HCT116 (cell line): ENCODE measurements at regions not wholly inside any gene's neighbourhood (a gene's known extent, or its start where the extent isn't known, plus 50 kb on each side); places are given as distances from the start of the nearest gene placed in this dataset.

Experiments
- ATAC-seq: fragments of 200-7000 bp; cut with Tn5 transposase; 2 replicates; pipeline ENCODE4 v1.9.1; 2020; ENCODE audit warnings: mild to moderate bottlenecking, moderate library complexity
- BruUV-seq: library from RNA; stranded (reverse); fragments of 400-500 nt; replicated peaks from 2 replicates; lab custom pipeline; 2021; lab: Mats Ljungman, UMichigan
- CTCF ChIA-PET: fragments of 300-600 bp; sonication (Branson Sonifier 250); formaldehyde crosslinking; loops from one replicate; lab custom pipeline; 2021; ENCODE audit warnings: antibody characterized with exemption; lab: Charles Lee
- POLR2A ChIA-PET: fragments of 300-600, 350-600 bp; sonication (Branson Sonifier 250); formaldehyde crosslinking; loops from one replicate; lab custom pipeline; 2021; ENCODE audit warnings: antibody characterized with exemption; lab: Charles Lee
- RAD21 ChIA-PET, 2 experiments: fragments of 300-600 bp; sonication (Branson Sonifier 250); formaldehyde crosslinking; loops; one replicate each; lab custom pipeline; 2023; ENCODE audit warnings: low total read pairs in 2 of 2; ENCODE audit not compliant: uncharacterized antibody in 2 of 2, unreplicated experiment in 2 of 2, low non-redundant PET in 1 of 2; lab: Charles Lee
- DNase-seq: peaks from one replicate; pipeline ENCODE4 v3.0.0-alpha.2; 2010; ENCODE audit warnings: low read depth, low spot score
- H2AFZ ChIP-seq: fragments of 200-600 bp; shearing (Covaris generic), sonication (generic); 2 replicates; pipeline ENCODE4 v1.6.1; 2017; ENCODE audit warnings: low read depth, mixed run types, mixed read lengths, antibody characterized with exemption, low read length; ENCODE audit not compliant: poor library complexity, severe bottlenecking
- H3K27ac ChIP-seq: 2 replicates; pipeline ENCODE4 v1.5.1; 2012; ENCODE audit warnings: low read depth, low read length
- H3K27me3 ChIP-seq: fragments of 200-600 bp; sonication (generic); 2 replicates; pipeline ENCODE4 v1.6.1; 2016; ENCODE audit warnings: mixed run types, low read length, mixed read lengths; ENCODE audit not compliant: insufficient read depth
- H3K36me3 ChIP-seq, 2 experiments: fragments of 200-500 bp in 1 of 2; fragments of 200-600 bp in 1 of 2; sonication (Bioruptor generic) in 1 of 2; sonication (generic) in 1 of 2; 2 replicates each; pipeline versions ENCODE4 v1.5.1 to v1.6.1; 2014 to 2016; ENCODE audit warnings: low read length in 2 of 2, inconsistent platforms in 1 of 2, mixed read lengths in 1 of 2, mixed run types in 1 of 2; ENCODE audit not compliant: insufficient read depth in 2 of 2, control insufficient read depth in 1 of 2
- H3K4me1 ChIP-seq, 2 experiments: fragments of 200-600 bp in 1 of 2; sonication (generic) in 1 of 2; 2 replicates each; pipeline versions ENCODE4 v1.5.1 to v1.6.1; 2012 to 2017; ENCODE audit warnings: low read length in 2 of 2, inconsistent platforms in 1 of 2, mild to moderate bottlenecking in 1 of 2, mixed read lengths in 1 of 2, mixed run types in 1 of 2, moderate library complexity in 1 of 2; ENCODE audit not compliant: insufficient read depth in 2 of 2, control insufficient read depth in 1 of 2
- H3K4me2 ChIP-seq: fragments of 200-600 bp; sonication (generic); 2 replicates; pipeline ENCODE4 v1.6.1; 2017; ENCODE audit warnings: mixed run types, low read length, mixed read lengths
- H3K4me3 ChIP-seq, 2 experiments: fragments of 200-600 bp in 1 of 2; sonication (generic) in 1 of 2; replicated peaks in 1 of 2; 2 replicates each; pipeline ENCODE4 v1.5.1; 2011 to 2016; ENCODE audit warnings: low read length in 2 of 2, control low read depth in 1 of 2, low read depth in 1 of 2, mild to moderate bottlenecking in 1 of 2, mixed read lengths in 1 of 2, mixed run types in 1 of 2
- H3K79me2 ChIP-seq: fragments of 200-600 bp; sonication (generic); 2 replicates; pipeline ENCODE4 v1.6.1; 2017; ENCODE audit warnings: mild to moderate bottlenecking, mixed run types, low read length, moderate library complexity, mixed read lengths; ENCODE audit not compliant: insufficient read depth
- H3K9ac ChIP-seq: fragments of 200-600 bp; sonication (generic); 2 replicates; pipeline ENCODE4 v1.6.1; 2016; ENCODE audit warnings: low read length, mixed read lengths
- H3K9me2 ChIP-seq: fragments of 200-600 bp; sonication (generic), shearing (Covaris generic); 2 replicates; pipeline ENCODE4 v1.6.1; 2017; ENCODE audit warnings: mixed run types, mild to moderate bottlenecking, moderate library complexity; ENCODE audit not compliant: insufficient read depth
- H3K9me3 ChIP-seq, 2 experiments: fragments of 200-500 bp in 1 of 2; fragments of 200-600 bp in 1 of 2; sonication (Bioruptor generic) in 1 of 2; sonication (generic) in 1 of 2; 2 replicates each; pipeline ENCODE4 v1.6.1; 2014 to 2017; ENCODE audit warnings: low read length in 2 of 2, mixed read lengths in 2 of 2, inconsistent platforms in 1 of 2, low read depth in 1 of 2, mild to moderate bottlenecking in 1 of 2, mixed run types in 1 of 2, moderate library complexity in 1 of 2; ENCODE audit not compliant: control insufficient read depth in 1 of 2, insufficient read depth in 1 of 2
- H4K20me1 ChIP-seq: fragments of 200-600 bp; sonication (generic), shearing (Covaris generic); 2 replicates; pipeline ENCODE4 v1.6.1; 2017; ENCODE audit warnings: mixed run types, mild to moderate bottlenecking, moderate library complexity; ENCODE audit not compliant: insufficient read depth
- CEBPB ChIP-seq: IDR thresholded peaks from 2 replicates; pipeline ENCODE4 v1.6.1; 2012; ENCODE audit warnings: low read depth
- CTCF ChIP-seq, 3 experiments: fragments of 200-600 bp in 1 of 3; sonication (generic) in 1 of 3; IDR thresholded peaks in 2 of 3; conservative IDR thresholded peaks in 1 of 3; 2 replicates each; pipeline ENCODE4 v1.5.1; 2012 to 2017; ENCODE audit warnings: low read depth in 2 of 3, low read length in 2 of 3, antibody characterized with exemption in 1 of 3, borderline replicate concordance in 1 of 3, control low read depth in 1 of 3, mild to moderate bottlenecking in 1 of 3, mixed read lengths in 1 of 3, mixed run types in 1 of 3, moderate library complexity in 1 of 3; ENCODE audit not compliant: insufficient read depth in 1 of 3
- EZH2 ChIP-seq: fragments of 200-600 bp; sonication (generic); IDR thresholded peaks from 2 replicates; pipeline ENCODE4 v1.6.1; 2017; ENCODE audit warnings: antibody characterized with exemption, mixed run types
- FOSL1 ChIP-seq: IDR thresholded peaks from 2 replicates; pipeline ENCODE4 v1.6.1; 2012; ENCODE audit warnings: low read depth
- JUND ChIP-seq: IDR thresholded peaks from 2 replicates; pipeline ENCODE4 v1.6.1; 2012
- POLR2A ChIP-seq: IDR thresholded peaks from 2 replicates; pipeline ENCODE4 v1.7.0; 2011; ENCODE audit warnings: borderline replicate concordance; ENCODE audit not compliant: insufficient read depth, insufficient read length; ENCODE audit errors: extremely low read depth
- POLR2AphosphoS5 ChIP-seq: IDR thresholded peaks from 2 replicates; pipeline ENCODE4 v1.6.1; 2011; ENCODE audit warnings: mild to moderate bottlenecking, low read depth, low read length, moderate library complexity
- RAD21 ChIP-seq: IDR thresholded peaks from 2 replicates; pipeline ENCODE4 v1.6.1; 2012; ENCODE audit warnings: low read depth, mild to moderate bottlenecking
- SIN3A ChIP-seq: IDR thresholded peaks from 2 replicates; pipeline ENCODE4 v1.6.1; 2012; ENCODE audit warnings: low read depth
- TCF7L2 ChIP-seq: IDR thresholded peaks from 2 replicates; pipeline ENCODE4 v1.7.0; 2011; ENCODE audit warnings: borderline replicate concordance, inconsistent platforms; ENCODE audit not compliant: insufficient read depth, insufficient read length; ENCODE audit errors: extremely low read depth
- ZFX ChIP-seq: fragments of 450-650 bp; IDR thresholded peaks from 2 replicates; pipeline ENCODE4 v1.6.1; 2017
- ZNF274 ChIP-seq: fragments of 200-500 bp; sonication (Bioruptor generic); IDR thresholded peaks from 2 replicates; pipeline ENCODE4 v1.6.1; 2014; ENCODE audit warnings: mild to moderate bottlenecking, low read depth, low read length, inconsistent platforms
- intact Hi-C: fragments of 100-400 bp; cut with micrococcal nuclease; formaldehyde crosslinking; loops from 2 replicates; pipeline ENCODE4 v1.10.0; 2022
- TF ChIP-seq, protein P1 (sequence below): IDR thresholded peaks from 2 replicates; pipeline ENCODE4 v1.6.1; 2011; ENCODE audit warnings: mild to moderate bottlenecking, low read length, moderate library complexity; ENCODE audit not compliant: insufficient replicate concordance; ENCODE audit errors: extremely low read depth

- H3K9me2 ChIP-seq: no peaks in the 10 kb centered on the region
- ChIA-PET RAD21 (no interaction called here), CTCF (no interaction called here), POLR2A (no interaction called here)
- H3K4me1 ChIP-seq: no peaks in the 10 kb centered on the region
- no peak overlapping the region for H3K9ac ChIP-seq
- no peak overlapping the region for H2AFZ ChIP-seq
- no peaks in the 10 kb centered on the region for H4K20me1 ChIP-seq
- no peaks in the 10 kb centered on the region; the same call in 1 of the 2 replicates for H3K27me3 ChIP-seq
- DNase-seq: no peak
- no TSS peak for BruUV-seq
- no peak overlapping the region for H3K4me3 ChIP-seq
- intact Hi-C loops: no loop called here
- H3K9me3 ChIP-seq: no peaks in the 10 kb centered on the region
- TF ChIP-seq JUND (no peak), FOSL1 (no peak)
- TF ChIP-seq, protein P1, sequence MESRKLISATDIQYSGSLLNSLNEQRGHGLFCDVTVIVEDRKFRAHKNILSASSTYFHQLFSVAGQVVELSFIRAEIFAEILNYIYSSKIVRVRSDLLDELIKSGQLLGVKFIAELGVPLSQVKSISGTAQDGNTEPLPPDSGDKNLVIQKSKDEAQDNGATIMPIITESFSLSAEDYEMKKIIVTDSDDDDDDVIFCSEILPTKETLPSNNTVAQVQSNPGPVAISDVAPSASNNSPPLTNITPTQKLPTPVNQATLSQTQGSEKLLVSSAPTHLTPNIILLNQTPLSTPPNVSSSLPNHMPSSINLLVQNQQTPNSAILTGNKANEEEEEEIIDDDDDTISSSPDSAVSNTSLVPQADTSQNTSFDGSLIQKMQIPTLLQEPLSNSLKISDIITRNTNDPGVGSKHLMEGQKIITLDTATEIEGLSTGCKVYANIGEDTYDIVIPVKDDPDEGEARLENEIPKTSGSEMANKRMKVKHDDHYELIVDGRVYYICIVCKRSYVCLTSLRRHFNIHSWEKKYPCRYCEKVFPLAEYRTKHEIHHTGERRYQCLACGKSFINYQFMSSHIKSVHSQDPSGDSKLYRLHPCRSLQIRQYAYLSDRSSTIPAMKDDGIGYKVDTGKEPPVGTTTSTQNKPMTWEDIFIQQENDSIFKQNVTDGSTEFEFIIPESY: no peak
- TF ChIP-seq, all 23 proteins: peak for 0
- no peak overlapping the region for H3K4me2 ChIP-seq
- no peak overlapping the region for H3K27ac ChIP-seq
- H3K36me3 ChIP-seq: no peaks in the 10 kb centered on the region
- no peaks in the 10 kb centered on the region for H3K79me2 ChIP-seq
- ATAC-seq: no peak
Observed at GRCh38 chr3:117606866-117607265, 897.3 kb downstream of the TUSC7 start.

- Histone ChIP-seq H3K4me1 (no peaks in the 10 kb centered on the region), H4K20me1 (no peaks in the 10 kb centered on the region), H3K4me3 (no peak overlapping the region)
- TF ChIP-seq RAD21: no peak
- no peak for TF ChIP-seq ZFX
- TF ChIP-seq FOSL1: no peak
- TF ChIP-seq SIN3A: no peak
- no peak for TF ChIP-seq ZNF274
- TF ChIP-seq POLR2A: no peak
- TF ChIP-seq EZH2: no peak
- no peak for TF ChIP-seq TCF7L2
- no peak for TF ChIP-seq CTCF (IDR thresholded peaks at IDR 0.05 in 2 of 3, conservative IDR thresholded peaks at IDR 0.05 in 1 of 3; ENCODE audit: borderline replicate concordance in 1 of 3, insufficient read depth in 1 of 3, low read depth in 2 of 3, low read length in 2 of 3)
- no peak for TF ChIP-seq CEBPB
- TF ChIP-seq POLR2AphosphoS5: no peak
- TF ChIP-seq, all 23 proteins: peak for 0
- Histone ChIP-seq H3K9me2 (no peaks in the 10 kb centered on the region), H3K27ac (no peak overlapping the region), H3K9me3 (no peaks in the 10 kb centered on the region), H3K4me2 (no peak overlapping the region), H2AFZ (no peak overlapping the region), H3K36me3 (no peaks in the 10 kb centered on the region), H3K27me3 (no peaks in the 10 kb centered on the region; the same call in 1 of the 2 replicates), H3K9ac (no peak overlapping the region), H3K79me2 (no peaks in the 10 kb centered on the region)
- ChIA-PET POLR2A (no interaction called here), RAD21 (no interaction called here), CTCF (no interaction called here)
- ATAC-seq (no peak), DNase-seq (no peak)
- intact Hi-C loops: no loop called here
- no TSS peak for BruUV-seq
Observed at GRCh38 chr3:117609330-117609729, 899.8 kb downstream of the TUSC7 start.
